ENCODE measurements at regions not wholly inside any gene's neighbourhood (a gene's known extent, or its start where the extent isn't known, plus 50 kb on each side); places are given as distances from the start of the nearest gene placed in this dataset.

GRCh38 chr10:44306147-44306710 is 78.7 kb downstream of the CXCL12 start:
- Histone ChIP-seq H3K4me2 (no peak overlapping the region), H3K4me3 (no peak overlapping the region), H3K4me1 (peaks cover 19% of the 10 kb centered on the region), H3K9me3 (0 out of 3 replicates have a peak, but pooled peaks cover 3% of the 10 kb centered on the region), H3K27ac (no peak overlapping the region; a peak in 1 of 6 replicates)
- ChIA-PET POLR2A (no interaction called here), CTCF (no interaction called here)
- FAIRE-seq, result no peak
- WGBS (ENCODE audit: missing lambda C conversion rate), result 23% methylated on average over 4 of the region's 4 CpGs
- 0 out of 6 replicates have a peak, but pooled peaks of 1 of the 2 experiments have one; percentile 26 for ATAC-seq
- peak in 1 of 2 experiments; percentile 17 for DNase-seq (ENCODE audit: low read depth in 1 of 2, low spot score in 1 of 2)
- TF ChIP-seq ZC3H11A (IDR thresholded peaks at IDR 0.05) (no peak), CBX8 (IDR thresholded peaks at IDR 0.05) (no peak), E2F6 (IDR thresholded peaks at IDR 0.05; ENCODE audit: borderline replicate concordance, low read depth) (no peak), EHF (CRISPR knock-in tag; IDR thresholded peaks at IDR 0.05) (no peak), POLR2A (IDR thresholded peaks at IDR 0.05; ENCODE audit: low read length) (no peak), HES2 (IDR thresholded peaks at IDR 0.05) (no peak), CHD4 (IDR thresholded peaks at IDR 0.05; ENCODE audit: borderline replicate concordance) (no peak)

- TF ChIP-seq TP53 (CRISPR knock-in tag; IDR thresholded peaks at IDR 0.05) (no peak), RFX5 (IDR thresholded peaks at IDR 0.05) (no peak), HOXA7 (CRISPR knock-in tag; IDR thresholded peaks at IDR 0.05) (no peak), PHF8 (IDR thresholded peaks at IDR 0.05; ENCODE audit: borderline replicate concordance, low read depth) (no peak), MAZ (IDR thresholded peaks at IDR 0.05; ENCODE audit: borderline replicate concordance, low read depth, low read length) (no peak), CHD2 (IDR thresholded peaks at IDR 0.05; ENCODE audit: low read length, partially characterized antibody) (no peak), EP300 (IDR thresholded peaks at IDR 0.05) (no peak), MAFK (IDR thresholded peaks at IDR 0.05; ENCODE audit: partially characterized antibody) (no peak), NR3C1 (IDR thresholded peaks at IDR 0.05) (no peak), RARB (CRISPR knock-in tag; IDR thresholded peaks at IDR 0.05) (no peak), HES2 (IDR thresholded peaks at IDR 0.05) (no peak), JUNB (IDR thresholded peaks at IDR 0.05) (no peak), MYC (IDR thresholded peaks at IDR 0.05; ENCODE audit: borderline replicate concordance, low read length) (no peak), USF2 (IDR thresholded peaks at IDR 0.05) (no peak), EHF (CRISPR knock-in tag; IDR thresholded peaks at IDR 0.05) (no peak), CEBPB (IDR thresholded peaks at IDR 0.05) (no peak), HOXB5 (CRISPR knock-in tag; IDR thresholded peaks at IDR 0.05) (no peak), ZSCAN20 (CRISPR knock-in tag; IDR thresholded peaks at IDR 0.05) (no peak), RCOR1 (IDR thresholded peaks at IDR 0.05; ENCODE audit: low read depth, low read length) (no peak), RNF2 (IDR thresholded peaks at IDR 0.05; ENCODE audit: borderline replicate concordance, low read depth) (no peak)
- Histone ChIP-seq H3K27ac (peak overlapping the region; percentile 46 to 74; a peak in 5 of 6 replicates), H3K4me2 (peak overlapping the region; percentile 27), H3K4me3 (no peak overlapping the region), H3K9me3 (0 out of 3 replicates have a peak, but pooled peaks cover 3% of the 10 kb centered on the region), H3K4me1 (peaks cover 27% of the 10 kb centered on the region)
- ATAC-seq, result no peak
- 21% methylated on average over 6 of the region's 6 CpGs for WGBS (ENCODE audit: missing lambda C conversion rate)
- POLR2A ChIA-PET, result no interaction called here
- DNase-seq (ENCODE audit: low read depth in 1 of 2, low spot score in 1 of 2), result no peak
- CTCF ChIA-PET, result interaction anchor here (0.9 to 1.9 kb wide), 3 partner anchors 10 to 84 kb away, joined by 4 to 5 read pairs (median 4); no protein-coding TSS in a partner anchor
- FAIRE-seq, result no peak
Observed at GRCh38 chr10:44301781-44302355, 83.0 kb downstream of the CXCL12 start.
